Activated T-helper 9 cell treated with anti-CD3 and anti-CD28 coated beads, Interleukin-2, amount 50 U/mL, for 16 hours (primary cell): ENCODE measurements at regions not wholly inside any gene's neighbourhood (a gene's known extent, or its start where the extent isn't known, plus 50 kb on each side); places are given as distances from the start of the nearest gene placed in this dataset.

Source experiments
- DNase-seq: peaks from one replicate; pipeline ENCODE4 v3.0.0-alpha.2; 2020; ENCODE audit warnings: low read depth

GRCh38 chr5:2241842-2242241 is 359.1 kb upstream of the IRX4 start:
- DNase-seq = no peak

- DNase-seq = no peak
Observed at GRCh38 chr5:2240118-2240904, 357.6 kb upstream of the IRX4 start.

GRCh38 chr5:2239201-2239910 is 356.6 kb upstream of the IRX4 start:
- no peak for DNase-seq

GRCh38 chr5:2238732-2239131 is 356.0 kb upstream of the IRX4 start:
- DNase-seq = no peak

GRCh38 chr5:2227433-2227832 is 344.7 kb upstream of the IRX4 start:
- no peak for DNase-seq

- DNase-seq = no peak
Observed at GRCh38 chr5:2224689-2225088, 342.0 kb upstream of the IRX4 start.

GRCh38 chr5:2223303-2223702 is 340.6 kb upstream of the IRX4 start:
- no peak for DNase-seq

- DNase-seq = no peak
Observed at GRCh38 chr5:2222246-2222992, 339.7 kb upstream of the IRX4 start.

- no peak for DNase-seq
Observed at GRCh38 chr5:2221450-2221849, 338.7 kb upstream of the IRX4 start.

GRCh38 chr5:2220741-2221140 is 338.0 kb upstream of the IRX4 start:
- DNase-seq = no peak

- DNase-seq = no peak
Observed at GRCh38 chr5:2219149-2219776, 336.5 kb upstream of the IRX4 start.

- no peak for DNase-seq
Observed at GRCh38 chr5:2217219-2217618, 334.5 kb upstream of the IRX4 start.

GRCh38 chr5:2214910-2215590 is 332.3 kb upstream of the IRX4 start:
- DNase-seq = no peak

- DNase-seq = no peak
Observed at GRCh38 chr5:2213121-2213730, 330.5 kb upstream of the IRX4 start.

GRCh38 chr5:2212481-2212880 is 329.8 kb upstream of the IRX4 start:
- DNase-seq = no peak

GRCh38 chr5:2208239-2208544 is 325.5 kb upstream of the IRX4 start:
- DNase-seq = no peak

GRCh38 chr5:2207416-2208238 is 324.9 kb upstream of the IRX4 start:
- no peak for DNase-seq

- no peak for DNase-seq
Observed at GRCh38 chr5:2207109-2207399, 324.3 kb upstream of the IRX4 start.

GRCh38 chr5:2206293-2207108 is 323.8 kb upstream of the IRX4 start:
- no peak for DNase-seq

GRCh38 chr5:2205596-2206226 is 323.0 kb upstream of the IRX4 start:
- no peak for DNase-seq
